ENCODE measurements at regions not wholly inside any gene's neighbourhood (a gene's known extent, or its start where the extent isn't known, plus 50 kb on each side); places are given as distances from the start of the nearest gene placed in this dataset.

GRCh38 chr2:3958465-3958864 is 255.1 kb downstream of the DCDC2C start:
- DNase-seq = no peak
- in situ Hi-C loops (cut with MboI; ENCODE audit: low pct_unique_long_range_greater_than_20kb, low sequenced_read_pairs) = no loop called here

- in situ Hi-C loops (cut with MboI; ENCODE audit: low pct_unique_long_range_greater_than_20kb, low sequenced_read_pairs) = no loop called here
Observed at GRCh38 chr2:3958969-3959368, 255.6 kb downstream of the DCDC2C start.

GRCh38 chr2:3959372-3959771 is 256.0 kb downstream of the DCDC2C start:
- DNase-seq = peak; percentile 59
- in situ Hi-C loops (cut with MboI; ENCODE audit: low pct_unique_long_range_greater_than_20kb, low sequenced_read_pairs) = no loop called here

More at GRCh38 chr2:3958969-3959368, 255.6 kb downstream of the DCDC2C start:
- DNase-seq = no peak

- in situ Hi-C loops (cut with MboI; ENCODE audit: low pct_unique_long_range_greater_than_20kb, low sequenced_read_pairs) = no loop called here
Observed at GRCh38 chr2:3960106-3960505, 256.7 kb downstream of the DCDC2C start.

GRCh38 chr2:3962719-3963118 is 259.3 kb downstream of the DCDC2C start:
- in situ Hi-C loops (cut with MboI; ENCODE audit: low pct_unique_long_range_greater_than_20kb, low sequenced_read_pairs) = no loop called here
- no peak for DNase-seq

More at GRCh38 chr2:3960106-3960505, 256.7 kb downstream of the DCDC2C start:
- no peak for DNase-seq

GRCh38 chr2:3965211-3965610 is 261.8 kb downstream of the DCDC2C start:
- DNase-seq = no peak
- in situ Hi-C loops (cut with MboI; ENCODE audit: low pct_unique_long_range_greater_than_20kb, low sequenced_read_pairs) = no loop called here

- in situ Hi-C loops (cut with MboI; ENCODE audit: low pct_unique_long_range_greater_than_20kb, low sequenced_read_pairs) = no loop called here
- no peak for DNase-seq
Observed at GRCh38 chr2:3965953-3966352, 262.6 kb downstream of the DCDC2C start.

GRCh38 chr2:3966470-3966869 is 263.1 kb downstream of the DCDC2C start:
- in situ Hi-C loops (cut with MboI; ENCODE audit: low pct_unique_long_range_greater_than_20kb, low sequenced_read_pairs) = no loop called here
- no peak for DNase-seq

- in situ Hi-C loops (cut with MboI; ENCODE audit: low pct_unique_long_range_greater_than_20kb, low sequenced_read_pairs) = no loop called here
- DNase-seq = no peak
Observed at GRCh38 chr2:3968736-3969135, 265.4 kb downstream of the DCDC2C start.

GRCh38 chr2:3970791-3971651 is 267.6 kb downstream of the DCDC2C start:
- no peak for DNase-seq
- in situ Hi-C loops (cut with MboI; ENCODE audit: low pct_unique_long_range_greater_than_20kb, low sequenced_read_pairs) = no loop called here

- in situ Hi-C loops (cut with MboI; ENCODE audit: low pct_unique_long_range_greater_than_20kb, low sequenced_read_pairs) = no loop called here
Observed at GRCh38 chr2:3971652-3972192, 268.3 kb downstream of the DCDC2C start.

GRCh38 chr2:3972377-3972776 is 269.0 kb downstream of the DCDC2C start:
- no peak for DNase-seq

More at GRCh38 chr2:3971652-3972192, 268.3 kb downstream of the DCDC2C start:
- no peak for DNase-seq

GRCh38 chr2:3974765-3975164 is 271.4 kb downstream of the DCDC2C start:
- DNase-seq = no peak
- in situ Hi-C loops (cut with MboI; ENCODE audit: low pct_unique_long_range_greater_than_20kb, low sequenced_read_pairs) = no loop called here

More at GRCh38 chr2:3972377-3972776, 269.0 kb downstream of the DCDC2C start:
- in situ Hi-C loops (cut with MboI; ENCODE audit: low pct_unique_long_range_greater_than_20kb, low sequenced_read_pairs) = no loop called here

GRCh38 chr2:3981446-3981987 is 278.1 kb downstream of the DCDC2C start:
- in situ Hi-C loops (cut with MboI; ENCODE audit: low pct_unique_long_range_greater_than_20kb, low sequenced_read_pairs) = no loop called here
- DNase-seq = no peak

- DNase-seq = no peak
- in situ Hi-C loops (cut with MboI; ENCODE audit: low pct_unique_long_range_greater_than_20kb, low sequenced_read_pairs) = no loop called here
Observed at GRCh38 chr2:3982160-3982559, 278.8 kb downstream of the DCDC2C start.

- in situ Hi-C loops (cut with MboI; ENCODE audit: low pct_unique_long_range_greater_than_20kb, low sequenced_read_pairs) = no loop called here
- DNase-seq = no peak
Observed at GRCh38 chr2:3986063-3986462, 282.7 kb downstream of the DCDC2C start.

- no peak for DNase-seq
- in situ Hi-C loops (cut with MboI; ENCODE audit: low pct_unique_long_range_greater_than_20kb, low sequenced_read_pairs) = no loop called here
Observed at GRCh38 chr2:3986530-3987258, 283.3 kb downstream of the DCDC2C start.

- DNase-seq = no peak
- in situ Hi-C loops (cut with MboI; ENCODE audit: low pct_unique_long_range_greater_than_20kb, low sequenced_read_pairs) = no loop called here
Observed at GRCh38 chr2:4002841-4003403, 299.5 kb downstream of the DCDC2C start.

- in situ Hi-C loops (cut with MboI; ENCODE audit: low pct_unique_long_range_greater_than_20kb, low sequenced_read_pairs) = no loop called here
- no peak for DNase-seq
Observed at GRCh38 chr2:4012197-4012596, 308.8 kb downstream of the DCDC2C start.
